CD4-positive, alpha-beta T cell treated with Interleukin-1 beta for 1 hour (primary cell): ENCODE measurements at regions not wholly inside any gene's neighbourhood (a gene's known extent, or its start where the extent isn't known, plus 50 kb on each side); places are given as distances from the start of the nearest gene placed in this dataset.

Experiments
- DNase-seq, 2 donors: peaks; one replicate each; pipeline ENCODE4 v3.0.0-alpha.2; 2020 to 2022

- DNase-seq = no peak
Observed at GRCh38 chr9:135240871-135241311, 153.4 kb downstream of the OLFM1 start.

- no peak for DNase-seq
Observed at GRCh38 chr9:135241381-135242048, 154.0 kb downstream of the OLFM1 start.

GRCh38 chr9:135242049-135242396 lies 154.6 kb downstream of the OLFM1 start:
- DNase-seq = no peak

- no peak for DNase-seq
Observed at GRCh38 chr9:135242406-135242805, 154.9 kb downstream of the OLFM1 start.

GRCh38 chr9:135243201-135244190 lies 156.0 kb downstream of the OLFM1 start:
- DNase-seq = no peak

GRCh38 chr9:135244271-135245221 lies 157.1 kb downstream of the OLFM1 start:
- DNase-seq = no peak

GRCh38 chr9:135245482-135246247 lies 158.2 kb downstream of the OLFM1 start:
- DNase-seq = no peak

- DNase-seq = no peak
Observed at GRCh38 chr9:135246248-135247205, 159.1 kb downstream of the OLFM1 start.

GRCh38 chr9:135247227-135247930 lies 159.9 kb downstream of the OLFM1 start:
- DNase-seq = no peak

- no peak for DNase-seq
Observed at GRCh38 chr9:135248111-135248510, 160.6 kb downstream of the OLFM1 start.

GRCh38 chr9:135248721-135249120 lies 161.3 kb downstream of the OLFM1 start:
- DNase-seq = no peak

- DNase-seq = no peak
Observed at GRCh38 chr9:135249191-135249590, 161.7 kb downstream of the OLFM1 start.

- DNase-seq = no peak
Observed at GRCh38 chr9:135249711-135250110, 162.2 kb downstream of the OLFM1 start.

GRCh38 chr9:135251331-135251761 lies 163.9 kb downstream of the OLFM1 start:
- no peak for DNase-seq

GRCh38 chr9:135251996-135252760 lies 164.7 kb downstream of the OLFM1 start:
- DNase-seq = no peak

GRCh38 chr9:135252980-135253304 lies 165.5 kb downstream of the OLFM1 start:
- DNase-seq = no peak

GRCh38 chr9:135253305-135254004 lies 166.0 kb downstream of the OLFM1 start:
- DNase-seq = no peak

GRCh38 chr9:135254176-135255032 lies 166.9 kb downstream of the OLFM1 start:
- DNase-seq = no peak
